Activated CD4-positive, alpha-beta T cell treated with anti-CD3 and anti-CD28 coated beads for 24 hours (primary cell): ENCODE measurements at regions not wholly inside any gene's neighbourhood (a gene's known extent, or its start where the extent isn't known, plus 50 kb on each side); places are given as distances from the start of the nearest gene placed in this dataset.

Experiments
- DNase-seq, 2 donors: peaks; one replicate each; pipeline ENCODE4 v3.0.0-alpha.2; 2020; ENCODE audit warnings: low read depth in 2 of 2

GRCh38 chr6:92827104-92827503, 592.3 kb downstream of the EPHA7 start:
- no peak for DNase-seq

GRCh38 chr6:92826633-92827032, 592.7 kb downstream of the EPHA7 start:
- DNase-seq = no peak

GRCh38 chr6:92822222-92822621, 597.1 kb downstream of the EPHA7 start:
- DNase-seq = no peak

- DNase-seq = no peak
Measured at GRCh38 chr6:92820601-92821000, 598.8 kb downstream of the EPHA7 start.

GRCh38 chr6:92810913-92811312, 608.4 kb downstream of the EPHA7 start:
- DNase-seq = peak in 1 of 2 donors; percentile 1

GRCh38 chr6:92806254-92806653, 613.1 kb downstream of the EPHA7 start:
- no peak for DNase-seq

GRCh38 chr6:92791403-92791802, 628.0 kb downstream of the EPHA7 start:
- no peak for DNase-seq

GRCh38 chr6:92790381-92790780, 629.0 kb downstream of the EPHA7 start:
- no peak for DNase-seq

GRCh38 chr6:92784235-92784634, 635.1 kb downstream of the EPHA7 start:
- DNase-seq = no peak

- no peak for DNase-seq
Measured at GRCh38 chr6:92779746-92780145, 639.6 kb downstream of the EPHA7 start.

GRCh38 chr6:92777146-92777740, 642.1 kb downstream of the EPHA7 start:
- DNase-seq = no peak

- no peak for DNase-seq
Measured at GRCh38 chr6:92770540-92770939, 648.8 kb downstream of the EPHA7 start.

GRCh38 chr6:92767101-92767500, 652.3 kb downstream of the EPHA7 start:
- DNase-seq = no peak

- no peak for DNase-seq
Measured at GRCh38 chr6:92763680-92764079, 655.7 kb downstream of the EPHA7 start.

GRCh38 chr6:92763274-92763584, 656.1 kb downstream of the EPHA7 start:
- no peak for DNase-seq

- no peak for DNase-seq
Measured at GRCh38 chr6:92762443-92763273, 656.7 kb downstream of the EPHA7 start.

GRCh38 chr6:92759178-92759577, 660.2 kb downstream of the EPHA7 start:
- DNase-seq = no peak

- no peak for DNase-seq
Measured at GRCh38 chr6:92757925-92758324, 661.4 kb downstream of the EPHA7 start.

GRCh38 chr6:92756912-92757311, 662.4 kb downstream of the EPHA7 start:
- no peak for DNase-seq

- DNase-seq = no peak
Measured at GRCh38 chr6:92753956-92754355, 665.4 kb downstream of the EPHA7 start.

- DNase-seq = no peak
Measured at GRCh38 chr6:92752114-92752513, 667.2 kb downstream of the EPHA7 start.

GRCh38 chr6:92748131-92748530, 671.2 kb downstream of the EPHA7 start:
- no peak for DNase-seq

- DNase-seq = no peak
Measured at GRCh38 chr6:92737983-92738382, 681.4 kb downstream of the EPHA7 start.
